ENCODE measurements at regions not wholly inside any gene's neighbourhood (a gene's known extent, or its start where the extent isn't known, plus 50 kb on each side); places are given as distances from the start of the nearest gene placed in this dataset.

DNA sequence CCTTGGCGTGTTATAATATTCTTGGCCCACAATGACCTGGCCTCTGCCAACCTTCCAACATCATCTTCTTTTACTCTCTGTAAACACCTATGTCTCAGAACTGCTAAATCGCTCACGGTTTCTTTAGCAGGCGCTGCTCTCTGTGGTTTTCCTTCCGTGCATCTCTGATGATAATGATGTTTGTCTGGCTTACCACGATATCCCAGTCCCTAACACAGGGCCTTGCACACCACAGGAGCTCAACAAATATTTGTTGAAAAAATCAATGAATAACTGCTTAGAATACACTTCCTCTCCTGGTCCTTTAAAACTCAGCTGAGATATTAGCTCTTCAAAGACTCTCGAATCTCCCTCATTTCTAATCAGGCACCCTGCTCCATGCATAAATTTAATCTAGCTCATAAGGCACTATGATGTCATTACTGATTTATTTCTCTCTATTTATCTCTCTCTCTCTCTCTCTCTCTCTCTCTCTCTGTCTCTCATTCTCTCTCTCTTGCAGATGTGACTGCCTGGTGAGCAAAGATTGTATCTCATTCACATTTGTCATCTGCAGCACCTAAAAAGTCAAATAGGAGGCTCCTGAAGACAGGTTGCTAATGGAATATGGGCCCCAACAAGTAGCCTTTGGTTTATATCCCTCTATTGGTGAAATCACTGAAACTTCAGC is 206.4 kb downstream of the NHLRC3 start:
- no peak overlapping the region for H3K4me3 ChIP-seq (ENCODE audit: low read depth, low read length)
- TF ChIP-seq, protein P1, sequence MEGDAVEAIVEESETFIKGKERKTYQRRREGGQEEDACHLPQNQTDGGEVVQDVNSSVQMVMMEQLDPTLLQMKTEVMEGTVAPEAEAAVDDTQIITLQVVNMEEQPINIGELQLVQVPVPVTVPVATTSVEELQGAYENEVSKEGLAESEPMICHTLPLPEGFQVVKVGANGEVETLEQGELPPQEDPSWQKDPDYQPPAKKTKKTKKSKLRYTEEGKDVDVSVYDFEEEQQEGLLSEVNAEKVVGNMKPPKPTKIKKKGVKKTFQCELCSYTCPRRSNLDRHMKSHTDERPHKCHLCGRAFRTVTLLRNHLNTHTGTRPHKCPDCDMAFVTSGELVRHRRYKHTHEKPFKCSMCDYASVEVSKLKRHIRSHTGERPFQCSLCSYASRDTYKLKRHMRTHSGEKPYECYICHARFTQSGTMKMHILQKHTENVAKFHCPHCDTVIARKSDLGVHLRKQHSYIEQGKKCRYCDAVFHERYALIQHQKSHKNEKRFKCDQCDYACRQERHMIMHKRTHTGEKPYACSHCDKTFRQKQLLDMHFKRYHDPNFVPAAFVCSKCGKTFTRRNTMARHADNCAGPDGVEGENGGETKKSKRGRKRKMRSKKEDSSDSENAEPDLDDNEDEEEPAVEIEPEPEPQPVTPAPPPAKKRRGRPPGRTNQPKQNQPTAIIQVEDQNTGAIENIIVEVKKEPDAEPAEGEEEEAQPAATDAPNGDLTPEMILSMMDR (IDR thresholded peaks at IDR 0.05; ENCODE audit: low read depth, low read length, missing control alignments): no peak
- no peak for DNase-seq (ENCODE audit: low read depth)

DNA sequence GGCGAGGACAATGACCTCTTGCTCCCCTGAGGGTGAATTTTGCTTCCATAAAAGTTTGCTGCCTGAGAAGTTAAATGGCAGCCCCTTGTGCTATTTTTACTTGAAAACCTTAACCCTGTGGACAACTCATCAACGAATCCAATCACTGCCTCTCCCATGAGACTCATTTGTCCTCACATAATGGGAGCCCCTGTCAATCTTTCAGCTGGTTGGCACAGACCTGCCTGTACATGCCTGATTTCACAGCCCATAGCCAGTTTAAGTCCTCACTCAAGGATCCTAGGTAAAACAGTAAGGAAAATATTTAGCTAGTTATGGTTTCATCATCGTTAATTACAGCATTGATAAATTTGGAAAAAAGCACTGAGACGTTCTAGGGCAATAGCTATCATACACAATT is 207.4 kb downstream of the NHLRC3 start:
- TF ChIP-seq, protein P1 (IDR thresholded peaks at IDR 0.05; ENCODE audit: low read depth, low read length, missing control alignments): no peak
- no peak for DNase-seq (ENCODE audit: low read depth)
- H3K4me3 ChIP-seq (ENCODE audit: low read depth, low read length): no peak overlapping the region

DNA sequence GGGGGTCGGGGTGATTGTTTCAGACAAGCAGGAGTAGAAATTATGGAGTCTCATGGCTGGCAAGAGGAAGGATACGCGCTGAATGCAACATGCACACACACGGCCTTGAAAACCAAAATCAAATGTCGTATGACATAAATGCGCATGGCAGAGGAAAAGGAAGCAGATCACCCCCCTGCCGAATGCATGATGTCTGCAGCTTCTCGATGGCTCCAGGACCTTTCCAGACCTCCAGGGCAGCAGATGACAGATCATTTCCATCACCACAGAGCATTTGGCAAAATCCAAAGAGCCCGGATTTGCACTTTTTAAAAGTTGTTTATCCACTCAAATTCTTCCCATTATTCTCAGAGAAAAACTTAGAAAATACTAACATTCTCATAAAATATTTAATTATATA is 211.7 kb downstream of the NHLRC3 start:
- DNase-seq (ENCODE audit: low read depth): no peak
- TF ChIP-seq, protein P1 (IDR thresholded peaks at IDR 0.05; ENCODE audit: low read depth, low read length, missing control alignments): no peak
- H3K4me3 ChIP-seq (ENCODE audit: low read depth, low read length): no peak overlapping the region

DNA sequence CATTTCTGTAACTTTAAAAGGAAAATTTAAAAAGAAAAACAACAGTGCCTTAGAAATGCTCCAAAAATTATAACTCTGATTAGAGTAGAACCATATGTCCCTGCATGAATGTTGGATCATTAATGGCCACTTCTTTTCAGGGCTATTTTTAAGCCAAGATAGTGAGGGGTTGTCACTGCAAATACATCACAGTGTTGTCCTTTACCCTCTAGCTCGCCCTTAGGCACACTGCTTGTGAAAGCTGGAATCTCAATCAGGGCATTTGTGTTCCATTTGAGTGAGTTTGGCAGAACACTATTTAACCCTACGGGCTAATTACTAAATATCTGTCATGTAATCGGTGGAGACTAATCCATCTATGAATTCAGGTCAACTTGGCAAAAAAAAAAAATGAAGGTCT is 212.2 kb downstream of the NHLRC3 start:
- H3K4me3 ChIP-seq (ENCODE audit: low read depth, low read length): no peak overlapping the region
- no peak for DNase-seq (ENCODE audit: low read depth)
- TF ChIP-seq, protein P1 (IDR thresholded peaks at IDR 0.05; ENCODE audit: low read depth, low read length, missing control alignments): no peak

DNA sequence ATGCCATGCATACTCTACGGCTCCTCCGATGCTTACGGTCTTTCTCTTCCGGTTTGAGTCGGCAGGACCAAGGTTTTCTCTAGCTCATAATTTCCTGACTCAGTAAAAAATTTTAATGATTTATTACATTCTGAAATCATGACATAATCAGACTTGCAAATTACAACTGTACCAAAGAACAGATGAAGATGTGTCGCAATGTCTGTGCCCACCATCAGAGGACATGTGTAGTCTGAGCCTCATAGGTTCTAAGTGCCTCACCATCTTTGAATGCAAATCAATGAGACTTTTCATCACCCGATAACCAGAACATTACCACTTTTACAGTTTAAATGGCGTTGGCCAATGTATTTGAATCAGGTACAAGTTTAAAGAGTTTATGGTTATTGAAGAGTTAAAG is 213.1 kb downstream of the NHLRC3 start:
- no peak for DNase-seq (ENCODE audit: low read depth)
- TF ChIP-seq, protein P1 (IDR thresholded peaks at IDR 0.05; ENCODE audit: low read depth, low read length, missing control alignments): no peak
- H3K4me3 ChIP-seq (ENCODE audit: low read depth, low read length): no peak overlapping the region

DNA sequence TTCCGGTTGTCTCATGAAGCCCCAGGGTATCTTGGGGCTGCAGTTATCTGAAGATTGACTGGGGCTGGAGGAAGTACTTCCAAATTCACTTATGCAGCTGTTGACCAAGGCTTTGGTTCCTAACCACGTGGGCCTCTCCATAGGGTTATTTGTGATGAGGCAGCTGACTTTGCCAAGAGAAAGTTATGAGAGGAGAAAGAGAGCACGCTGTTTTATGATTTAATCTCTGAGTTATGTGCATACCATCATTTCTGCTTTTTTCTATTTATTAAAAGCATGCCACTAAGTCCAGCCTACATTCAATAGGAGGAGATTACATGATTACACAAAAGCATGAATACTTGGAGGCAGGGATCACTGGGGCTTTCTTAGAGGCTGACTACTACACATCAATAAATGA is 215.5 kb downstream of the NHLRC3 start:
- DNase-seq (ENCODE audit: low read depth): no peak
- TF ChIP-seq, protein P1 (IDR thresholded peaks at IDR 0.05; ENCODE audit: low read depth, low read length, missing control alignments): no peak
- H3K4me3 ChIP-seq (ENCODE audit: low read depth, low read length): no peak overlapping the region

DNA sequence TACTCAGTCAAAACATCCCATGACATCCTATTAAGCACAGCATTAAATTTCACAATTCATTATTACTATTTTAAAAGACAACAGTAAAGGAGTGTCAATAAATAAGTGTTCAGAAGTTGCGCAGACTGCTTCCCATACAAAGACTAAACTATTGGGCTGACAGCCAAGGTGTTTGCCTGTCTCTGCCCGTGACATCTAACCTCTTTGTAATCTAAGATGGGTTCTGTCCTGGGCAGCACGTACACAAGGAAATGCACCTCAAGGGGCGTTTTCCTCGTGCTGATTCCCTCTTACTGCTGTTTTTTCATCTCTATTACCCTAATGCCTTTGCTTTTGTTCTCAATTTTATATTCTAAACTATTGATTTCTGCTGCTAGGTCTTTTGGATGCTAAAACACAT is 216.3 kb downstream of the NHLRC3 start:
- DNase-seq (ENCODE audit: low read depth): no peak
- TF ChIP-seq, protein P1 (IDR thresholded peaks at IDR 0.05; ENCODE audit: low read depth, low read length, missing control alignments): no peak
- H3K4me3 ChIP-seq (ENCODE audit: low read depth, low read length): no peak overlapping the region

All from GM12864 (cell line).